HG03354 (cell line): ENCODE measurements at regions not wholly inside any gene's neighbourhood (a gene's known extent, or its start where the extent isn't known, plus 50 kb on each side); places are given as distances from the start of the nearest gene placed in this dataset.

Experiments
- ATAC-seq: cut with Tn5 transposase; IDR thresholded peaks from one replicate; pipeline ENCODE4 v1.9.1; 2021; ENCODE audit warnings: mild to moderate bottlenecking; ENCODE audit not compliant: unreplicated experiment, poor library complexity, severe bottlenecking

DNA sequence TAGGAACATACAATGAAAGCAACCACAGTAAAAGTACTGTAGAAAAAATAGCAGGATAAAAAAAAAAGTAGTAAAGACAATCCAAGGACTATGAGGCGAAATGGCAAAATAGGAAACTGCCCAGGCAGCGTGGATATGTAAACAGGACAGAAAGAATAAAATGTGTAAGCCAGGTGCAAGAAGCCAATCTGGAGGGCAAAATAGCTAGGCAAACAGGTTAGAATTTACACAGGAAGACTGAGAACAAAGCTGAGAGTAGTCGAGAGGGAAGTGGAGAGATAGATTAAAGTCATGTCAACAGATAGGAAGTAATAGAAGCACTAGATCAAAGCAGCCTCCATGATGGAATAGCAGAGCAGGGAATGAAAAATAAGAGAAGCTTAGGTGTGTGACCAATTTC is 124.2 kb upstream of the B3GALT2 start:
- no peak for ATAC-seq

DNA sequence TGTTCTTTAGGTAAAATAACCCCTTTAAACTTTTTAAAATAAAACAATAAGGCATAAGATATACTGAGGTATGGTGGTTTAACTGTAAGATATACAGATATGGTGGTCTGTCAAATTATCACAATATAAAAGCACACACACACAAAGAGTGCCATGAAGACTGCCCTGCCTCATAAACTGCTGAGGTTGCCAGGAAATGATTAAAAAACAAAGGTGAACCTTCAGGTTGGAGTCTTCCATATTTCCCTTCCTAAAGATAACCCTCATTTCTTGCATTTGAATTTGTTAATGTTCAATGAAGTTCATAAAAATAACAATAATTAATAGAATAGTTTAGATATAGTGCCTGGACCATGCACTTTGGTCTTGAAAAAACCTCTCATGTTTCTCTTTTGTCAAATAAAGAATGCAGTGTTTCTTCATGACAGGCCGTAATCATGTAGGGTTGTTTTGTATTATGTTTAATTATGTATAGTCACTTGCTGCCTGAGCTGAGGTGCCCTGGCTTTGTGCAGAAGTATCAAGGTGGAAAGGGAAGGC is 123.6 kb upstream of the B3GALT2 start:
- ATAC-seq: no peak

DNA sequence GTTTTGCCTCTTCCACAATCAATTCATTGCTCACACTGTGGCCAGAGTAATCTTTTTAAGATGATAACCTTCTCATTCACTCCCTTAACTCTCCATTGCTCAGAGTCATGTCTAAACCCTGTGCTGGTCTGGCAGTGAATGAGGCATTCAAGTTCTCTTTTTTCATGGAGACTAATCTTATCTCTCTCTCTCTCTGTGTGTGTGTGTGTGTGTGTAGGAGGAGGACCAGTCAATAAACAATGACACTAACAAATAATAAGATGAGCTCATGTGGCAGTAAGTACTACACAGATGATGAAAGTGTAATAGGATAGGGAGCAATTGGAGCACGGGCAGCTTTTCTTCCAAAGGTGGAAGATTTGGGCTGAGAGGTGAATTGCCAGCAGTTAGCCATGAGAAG is 122.0 kb upstream of the B3GALT2 start:
- no peak for ATAC-seq

GRCh38 chr1:193306430-193306829 is 120.0 kb upstream of the B3GALT2 start:
- no peak for ATAC-seq
